Nephron progenitor cell (in vitro differentiated cells): ENCODE measurements at regions not wholly inside any gene's neighbourhood (a gene's known extent, or its start where the extent isn't known, plus 50 kb on each side); places are given as distances from the start of the nearest gene placed in this dataset.

Experiments
- DNase-seq: peaks from one replicate; pipeline ENCODE4 v3.0.0; 2021
- H3K27ac Mint-ChIP-seq: 2 replicates; pipeline ENCODE4 v1.8.0; 2021; ENCODE audit warnings: mild to moderate bottlenecking, moderate library complexity, mixed read lengths
- H3K27me3 Mint-ChIP-seq: 2 replicates; pipeline ENCODE4 v1.8.0; 2021; ENCODE audit warnings: mild to moderate bottlenecking, low read depth, mixed read lengths; ENCODE audit not compliant: poor library complexity
- H3K36me3 Mint-ChIP-seq: 2 replicates; pipeline ENCODE4 v1.8.0; 2021; ENCODE audit warnings: low read depth, mixed read lengths
- H3K4me1 Mint-ChIP-seq: 2 replicates; pipeline ENCODE4 v1.8.0; 2021; ENCODE audit warnings: mixed read lengths
- H3K4me3 Mint-ChIP-seq: 2 replicates; pipeline ENCODE4 v1.8.0; 2021; ENCODE audit warnings: mild to moderate bottlenecking, moderate library complexity, mixed read lengths
- H3K9me3 Mint-ChIP-seq: 2 replicates; pipeline ENCODE4 v1.8.0; 2021; ENCODE audit warnings: mild to moderate bottlenecking, moderate library complexity, mixed read lengths
- TF ChIP-seq, protein P1 (sequence below): fragments of 200-600 bp; sonication (generic); IDR thresholded peaks from 2 replicates; pipeline ENCODE4 v1.5.0; 2021; ENCODE audit warnings: antibody characterized with exemption

DNA sequence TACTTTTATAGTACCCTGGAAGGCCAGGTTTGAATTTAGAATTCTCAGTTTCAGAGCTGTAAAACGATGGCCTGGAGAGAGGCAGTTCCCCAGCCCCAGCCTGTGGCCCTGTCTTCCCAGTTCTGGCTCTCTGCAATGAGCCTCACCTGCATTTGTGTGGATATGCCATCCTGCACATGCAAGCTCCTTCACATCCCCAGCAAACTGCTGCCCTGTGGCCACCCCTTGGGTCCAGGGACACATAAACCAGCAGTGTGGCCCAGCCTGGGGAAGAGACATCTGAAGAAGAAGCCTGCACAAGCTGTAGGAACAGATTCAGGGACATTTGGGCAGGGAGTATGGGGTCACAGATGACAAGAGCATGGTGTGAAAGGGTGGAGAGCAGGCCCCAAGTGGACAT lies 174.3 kb upstream of the CRY1 start:
- Mint-ChIP-seq H3K9me3 (peaks cover 17% of the 10 kb centered on the region), H3K4me3 (no peak overlapping the region), H3K4me1 (no peaks in the 10 kb centered on the region), H3K36me3 (peaks cover 5% of the 10 kb centered on the region), H3K27me3 (peaks cover 29% of the 10 kb centered on the region), H3K27ac (no peak overlapping the region)
- DNase-seq = no peak
- TF ChIP-seq, protein P1, sequence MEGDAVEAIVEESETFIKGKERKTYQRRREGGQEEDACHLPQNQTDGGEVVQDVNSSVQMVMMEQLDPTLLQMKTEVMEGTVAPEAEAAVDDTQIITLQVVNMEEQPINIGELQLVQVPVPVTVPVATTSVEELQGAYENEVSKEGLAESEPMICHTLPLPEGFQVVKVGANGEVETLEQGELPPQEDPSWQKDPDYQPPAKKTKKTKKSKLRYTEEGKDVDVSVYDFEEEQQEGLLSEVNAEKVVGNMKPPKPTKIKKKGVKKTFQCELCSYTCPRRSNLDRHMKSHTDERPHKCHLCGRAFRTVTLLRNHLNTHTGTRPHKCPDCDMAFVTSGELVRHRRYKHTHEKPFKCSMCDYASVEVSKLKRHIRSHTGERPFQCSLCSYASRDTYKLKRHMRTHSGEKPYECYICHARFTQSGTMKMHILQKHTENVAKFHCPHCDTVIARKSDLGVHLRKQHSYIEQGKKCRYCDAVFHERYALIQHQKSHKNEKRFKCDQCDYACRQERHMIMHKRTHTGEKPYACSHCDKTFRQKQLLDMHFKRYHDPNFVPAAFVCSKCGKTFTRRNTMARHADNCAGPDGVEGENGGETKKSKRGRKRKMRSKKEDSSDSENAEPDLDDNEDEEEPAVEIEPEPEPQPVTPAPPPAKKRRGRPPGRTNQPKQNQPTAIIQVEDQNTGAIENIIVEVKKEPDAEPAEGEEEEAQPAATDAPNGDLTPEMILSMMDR = no peak

DNA sequence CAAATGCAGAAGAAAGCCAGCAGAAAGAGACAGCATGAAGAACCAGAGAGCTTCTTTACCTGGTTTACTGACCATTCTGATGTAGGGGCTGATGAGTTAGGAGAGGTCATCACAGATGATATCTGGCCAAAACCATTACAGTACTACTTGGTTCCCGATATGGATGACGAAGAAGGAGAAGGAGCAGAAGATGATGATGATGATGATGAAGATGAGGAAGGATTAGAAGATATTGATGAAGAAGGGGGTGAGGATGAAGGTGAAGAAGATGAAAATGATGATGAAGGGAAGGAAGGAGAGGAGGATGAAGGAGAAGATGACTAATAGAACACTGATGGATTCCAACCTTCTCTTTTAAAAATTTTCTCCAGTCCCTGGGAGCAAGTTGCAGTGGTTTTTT lies 178.2 kb upstream of the CRY1 start:
- H3K27me3 Mint-ChIP-seq = peaks cover 29% of the 10 kb centered on the region
- DNase-seq = no peak
- TF ChIP-seq, protein P1 = no peak
- H3K4me1 Mint-ChIP-seq = no peaks in the 10 kb centered on the region
- H3K9me3 Mint-ChIP-seq = no peaks in the 10 kb centered on the region
- no peak overlapping the region for H3K27ac Mint-ChIP-seq
- no peaks in the 10 kb centered on the region for H3K36me3 Mint-ChIP-seq
- no peak overlapping the region for H3K4me3 Mint-ChIP-seq

DNA sequence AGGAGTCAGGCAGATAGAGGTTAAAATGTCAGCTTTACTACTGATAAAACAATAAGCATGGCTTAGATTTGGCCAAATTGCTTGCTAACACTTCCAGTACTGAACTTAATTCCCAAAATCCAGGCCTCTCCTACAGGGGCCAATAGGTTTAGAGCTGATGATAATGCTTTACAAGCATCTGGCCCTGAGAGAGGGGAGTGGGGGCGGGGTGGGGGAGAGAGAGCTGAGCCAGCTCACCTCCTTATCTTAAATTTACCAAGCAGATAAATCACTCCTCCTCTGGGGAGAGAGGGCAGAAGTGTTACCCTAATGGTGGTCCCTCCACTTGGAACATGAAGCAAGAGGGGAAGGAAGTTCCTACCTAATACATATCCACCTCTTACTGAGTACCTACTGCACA lies 182.2 kb upstream of the CRY1 start:
- no peak for DNase-seq
- peaks cover 9% of the 10 kb centered on the region for H3K27me3 Mint-ChIP-seq
- TF ChIP-seq, protein P1 = no peak
- no peak overlapping the region for H3K27ac Mint-ChIP-seq
- H3K4me1 Mint-ChIP-seq = no peaks in the 10 kb centered on the region
- H3K4me3 Mint-ChIP-seq = no peak overlapping the region
- peaks cover 8% of the 10 kb centered on the region for H3K9me3 Mint-ChIP-seq
- no peaks in the 10 kb centered on the region for H3K36me3 Mint-ChIP-seq

DNA sequence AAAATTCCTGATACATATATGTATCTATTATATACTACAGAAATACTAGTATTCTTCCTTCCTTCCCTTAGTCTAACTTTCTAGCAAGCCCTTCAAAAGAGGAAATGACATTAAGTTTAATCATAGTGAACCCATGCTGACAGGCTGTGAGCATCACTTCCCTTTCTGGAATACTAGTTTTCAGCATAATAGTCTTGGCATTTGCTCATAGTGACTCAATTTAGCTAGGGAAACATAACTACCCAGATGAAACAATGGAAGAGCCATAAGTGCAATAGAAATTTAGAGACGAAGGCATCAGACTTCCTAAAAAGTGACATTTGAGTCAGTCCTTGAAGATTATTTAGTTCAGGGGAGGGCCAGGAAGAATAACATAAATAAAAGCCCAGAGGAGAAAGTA lies 184.5 kb upstream of the CRY1 start:
- no peak overlapping the region for H3K27ac Mint-ChIP-seq
- H3K4me3 Mint-ChIP-seq = no peak overlapping the region
- H3K9me3 Mint-ChIP-seq = peaks cover 8% of the 10 kb centered on the region
- H3K36me3 Mint-ChIP-seq = no peaks in the 10 kb centered on the region
- H3K4me1 Mint-ChIP-seq = no peaks in the 10 kb centered on the region
- peaks cover 7% of the 10 kb centered on the region for H3K27me3 Mint-ChIP-seq
- TF ChIP-seq, protein P1 = no peak
- DNase-seq = no peak

DNA sequence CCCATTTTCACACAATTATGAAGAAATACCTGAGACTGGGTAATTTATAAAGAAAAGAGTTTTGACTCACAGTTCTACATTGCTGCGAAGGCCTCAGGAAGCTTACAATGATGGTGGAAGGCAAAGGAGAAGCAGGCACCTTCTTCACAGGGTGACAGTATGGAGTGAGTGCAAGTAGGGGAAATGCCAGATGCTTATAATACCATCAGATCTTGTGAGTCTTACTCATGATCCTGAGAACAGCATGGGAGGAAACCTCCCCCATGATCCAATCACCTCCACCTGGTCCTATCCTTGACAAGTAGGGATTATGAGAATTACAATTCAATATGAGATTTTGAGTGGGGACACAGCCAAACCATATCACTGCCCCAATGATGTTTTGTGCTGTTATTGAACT lies 189.3 kb upstream of the CRY1 start:
- no peak for DNase-seq
- H3K4me1 Mint-ChIP-seq = no peaks in the 10 kb centered on the region
- no peak overlapping the region for H3K4me3 Mint-ChIP-seq
- no peaks in the 10 kb centered on the region for H3K36me3 Mint-ChIP-seq
- H3K27ac Mint-ChIP-seq = no peak overlapping the region
- peaks cover 12% of the 10 kb centered on the region for H3K9me3 Mint-ChIP-seq
- peaks cover 12% of the 10 kb centered on the region for H3K27me3 Mint-ChIP-seq
- TF ChIP-seq, protein P1 = no peak

DNA sequence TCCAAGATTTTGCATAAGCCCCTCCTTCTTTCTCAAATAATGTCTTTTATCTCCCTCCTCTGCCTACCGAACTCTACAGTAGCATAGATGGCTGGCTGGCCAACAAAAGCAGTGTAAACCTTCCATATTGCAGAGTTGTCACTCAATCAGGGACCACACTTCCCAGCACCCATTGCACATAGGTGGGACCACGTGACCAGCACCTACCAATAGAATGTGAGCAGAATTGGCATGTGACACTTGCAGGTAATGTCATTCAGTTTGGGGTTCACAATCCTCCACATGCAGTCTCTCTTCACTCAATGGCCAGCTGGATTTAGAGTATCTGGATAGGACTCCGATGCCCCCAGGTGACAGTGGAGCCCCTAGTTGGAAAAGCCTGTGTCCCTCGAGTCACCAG lies 190.3 kb upstream of the CRY1 start:
- TF ChIP-seq, protein P1 = no peak
- Mint-ChIP-seq H3K27ac (no peak overlapping the region), H3K4me1 (no peaks in the 10 kb centered on the region), H3K27me3 (peaks cover 12% of the 10 kb centered on the region), H3K36me3 (no peaks in the 10 kb centered on the region), H3K4me3 (no peak overlapping the region), H3K9me3 (peaks cover 9% of the 10 kb centered on the region)
- no peak for DNase-seq
